ENCODE measurements at regions not wholly inside any gene's neighbourhood (a gene's known extent, or its start where the extent isn't known, plus 50 kb on each side); places are given as distances from the start of the nearest gene placed in this dataset.
"Not testable (repeated sequence)": the region's sequence is repeated elsewhere in the genome, so short reads cannot be mapped to it uniquely, and the experiment has no call there.

GRCh38 chr3:79960594-79960993 is 192.8 kb upstream of the ROBO1 start:
- no peak overlapping the region for H3K4me3 ChIP-seq
- no peaks in the 10 kb centered on the region for H3K9me3 ChIP-seq (replicated peaks in 1 of 3)
- no peaks in the 10 kb centered on the region for H3K4me1 ChIP-seq (replicated peaks in 1 of 2)
- H3K27ac ChIP-seq = no peak overlapping the region
- 69 to 76% (median 71%) methylated on average over 3 of the region's 3 CpGs for WGBS, 4 donors
- intact Hi-C loops (cut with DNase I) = no loop called here
- no peak for TF ChIP-seq CTCF (IDR thresholded peaks at IDR 0.05)
- no peak for TF ChIP-seq POLR2A (IDR thresholded peaks at IDR 0.05)
- H3K27me3 ChIP-seq = no peaks in the 10 kb centered on the region
- no peaks in the 10 kb centered on the region for H3K36me3 ChIP-seq (replicated peaks in 1 of 2)
- no peak for DNase-seq

- Histone ChIP-seq H3K36me3 (replicated peaks in 1 of 2) (no peaks in the 10 kb centered on the region), H3K27me3 (no peaks in the 10 kb centered on the region), H3K4me3 (no peak overlapping the region), H3K4me1 (replicated peaks in 1 of 2) (no peaks in the 10 kb centered on the region), H3K9me3 (replicated peaks in 1 of 3) (no peaks in the 10 kb centered on the region), H3K27ac (no peak overlapping the region)
- TF ChIP-seq CTCF (IDR thresholded peaks at IDR 0.05) (no peak), POLR2A (IDR thresholded peaks at IDR 0.05) (no peak)
- 76 to 80% (median 79%) methylated on average over 6 of the region's 6 CpGs for WGBS, 4 donors
- no peak for DNase-seq
- intact Hi-C loops (cut with DNase I) = no loop called here
Observed at GRCh38 chr3:79957066-79957465, 189.3 kb upstream of the ROBO1 start.

DNA sequence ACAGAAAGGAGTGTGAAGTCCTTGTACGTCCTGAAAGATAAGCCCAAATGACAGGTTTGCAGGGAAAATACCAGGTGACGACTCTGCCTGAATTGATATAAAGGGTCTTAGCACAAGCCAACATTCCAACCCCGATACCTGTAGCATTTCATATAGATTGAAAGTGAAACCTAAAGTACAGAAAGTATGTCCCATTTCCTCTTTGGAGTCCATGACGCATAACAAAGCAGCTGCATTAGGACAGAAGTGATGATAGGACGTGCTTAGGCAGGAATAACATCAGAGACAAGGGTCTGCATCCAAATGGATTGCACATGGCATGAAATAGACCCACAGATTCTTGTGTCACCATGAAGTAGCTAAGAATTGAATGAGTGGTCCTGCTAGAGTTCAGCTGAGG is 187.0 kb upstream of the ROBO1 start:
- DNase-seq = no peak
- intact Hi-C loops (cut with DNase I) = no loop called here
- Histone ChIP-seq H3K27ac (no peak overlapping the region), H3K4me3 (no peak overlapping the region), H3K9me3 (replicated peaks in 1 of 3) (no peaks in the 10 kb centered on the region), H3K4me1 (replicated peaks in 1 of 2) (no peaks in the 10 kb centered on the region), H3K27me3 (no peaks in the 10 kb centered on the region), H3K36me3 (replicated peaks in 1 of 2) (no peaks in the 10 kb centered on the region)
- TF ChIP-seq POLR2A (IDR thresholded peaks at IDR 0.05) (no peak), CTCF (IDR thresholded peaks at IDR 0.05) (no peak)
- WGBS, 4 donors = 75 to 88% (median 82%) methylated on average over 5 of the region's 5 CpGs

GRCh38 chr3:79953591-79954101 is 185.8 kb upstream of the ROBO1 start:
- H3K4me3 ChIP-seq = no peak overlapping the region
- intact Hi-C loops (cut with DNase I) = no loop called here
- H3K9me3 ChIP-seq (replicated peaks in 1 of 3) = no peaks in the 10 kb centered on the region
- no peak overlapping the region for H3K27ac ChIP-seq
- no peak for DNase-seq
- H3K36me3 ChIP-seq (replicated peaks in 1 of 2) = no peaks in the 10 kb centered on the region
- 63 to 67% (median 67%) methylated on average over 2 of the region's 2 CpGs for WGBS, 4 donors
- H3K27me3 ChIP-seq = no peaks in the 10 kb centered on the region
- H3K4me1 ChIP-seq (replicated peaks in 1 of 2) = no peaks in the 10 kb centered on the region
- no peak for TF ChIP-seq POLR2A (IDR thresholded peaks at IDR 0.05)
- TF ChIP-seq CTCF (IDR thresholded peaks at IDR 0.05) = no peak

- DNase-seq; H3K4me3 ChIP-seq; H3K9me3 ChIP-seq (replicated peaks in 1 of 3); H3K27me3 ChIP-seq; H3K27ac ChIP-seq; H3K4me1 ChIP-seq (replicated peaks in 1 of 2); intact Hi-C loops (cut with DNase I); H3K36me3 ChIP-seq (replicated peaks in 1 of 2): not testable (repeated sequence)
- WGBS, 4 donors = 71 to 94% (median 90%) methylated on average over 1 to 23 of the region's 23 CpGs
Observed at GRCh38 chr3:79951426-79951825, 183.6 kb upstream of the ROBO1 start.
